Hepatocyte (in vitro differentiated cells): ENCODE measurements at regions not wholly inside any gene's neighbourhood (a gene's known extent, or its start where the extent isn't known, plus 50 kb on each side); places are given as distances from the start of the nearest gene placed in this dataset.

ENCODE experiments used
- DNase-seq: peaks from one replicate; pipeline ENCODE4 v3.0.0-alpha.2; 2016; ENCODE audit warnings: low spot score
- H2AFZ ChIP-seq: fragments of 200-600 bp; sonication (generic); 2 replicates; pipeline ENCODE4 v1.6.0; 2016; ENCODE audit warnings: antibody characterized with exemption, mild to moderate bottlenecking
- H3K27ac ChIP-seq: fragments of 200-600 bp; sonication (generic); 2 replicates; pipeline ENCODE4 v1.5.1; 2016; ENCODE audit warnings: mild to moderate bottlenecking
- H3K27me3 ChIP-seq: fragments of 200-600 bp; sonication (generic); 2 replicates; pipeline ENCODE4 v1.6.1; 2016
- H3K36me3 ChIP-seq: fragments of 200-600 bp; sonication (generic); replicated peaks from 2 replicates; pipeline ENCODE4 v1.5.1; 2016; ENCODE audit warnings: low read depth; ENCODE audit not compliant: insufficient read depth
- H3K4me1 ChIP-seq: fragments of 200-600 bp; sonication (generic); 2 replicates; pipeline ENCODE4 v1.5.1; 2016; ENCODE audit warnings: mild to moderate bottlenecking, moderate library complexity; ENCODE audit not compliant: insufficient read depth
- H3K4me2 ChIP-seq: fragments of 200-600 bp; sonication (generic); 2 replicates; pipeline ENCODE4 v1.6.0; 2016
- H3K4me3 ChIP-seq: fragments of 200-600 bp; sonication (generic); 2 replicates; pipeline ENCODE4 v1.5.1; 2016; ENCODE audit warnings: mild to moderate bottlenecking
- H3K79me2 ChIP-seq: fragments of 200-600 bp; sonication (generic); 2 replicates; pipeline ENCODE4 v1.6.0; 2017; ENCODE audit warnings: mild to moderate bottlenecking
- H3K9me2 ChIP-seq: fragments of 200-600 bp; sonication (generic); replicated peaks from 2 replicates; pipeline ENCODE4 v1.6.0; 2017; ENCODE audit warnings: mild to moderate bottlenecking; ENCODE audit not compliant: insufficient read depth
- H3K9me3 ChIP-seq: fragments of 200-600 bp; sonication (generic); 2 replicates; pipeline ENCODE4 v1.5.1; 2016; ENCODE audit warnings: low read depth, mild to moderate bottlenecking
- H4K20me1 ChIP-seq: fragments of 200-600 bp; sonication (generic); 2 replicates; pipeline ENCODE4 v1.6.0; 2016; ENCODE audit warnings: mild to moderate bottlenecking; ENCODE audit not compliant: insufficient read depth, poor library complexity, severe bottlenecking
- CTCF ChIP-seq: fragments of 200-600 bp; sonication (generic); IDR thresholded peaks from 2 replicates; pipeline ENCODE4 v1.5.1; 2016; ENCODE audit warnings: antibody characterized with exemption, mild to moderate bottlenecking; ENCODE audit not compliant: poor library complexity
- EZH2 ChIP-seq: fragments of 200-600 bp; sonication (generic); IDR thresholded peaks from 2 replicates; pipeline ENCODE4 v1.6.1; 2016; ENCODE audit warnings: antibody characterized with exemption, mild to moderate bottlenecking, borderline replicate concordance
- EZH2phosphoT487 ChIP-seq: fragments of 200-600 bp; sonication (generic); IDR thresholded peaks from one replicate; pipeline ENCODE4 v1.6.1; 2018; ENCODE audit warnings: antibody characterized with exemption, mild to moderate bottlenecking, low read depth, moderate library complexity; ENCODE audit not compliant: unreplicated experiment, severe bottlenecking
- WGBS: methylation state at CpG from one replicate; pipeline ENCODE4 v1.1.6; 2016; ENCODE audit warnings: low lambda C conversion rate; ENCODE audit errors: missing lambda C conversion rate; 5-methylcytosine and 5-hydroxymethylcytosine counted together

- TF ChIP-seq EZH2phosphoT487, result no peak
- TF ChIP-seq CTCF, result no peak
- no peak for TF ChIP-seq EZH2
- Histone ChIP-seq H3K4me1 (no peaks in the 10 kb centered on the region), H3K4me3 (no peak overlapping the region), H3K27ac (no peak overlapping the region), H3K79me2 (no peaks in the 10 kb centered on the region), H3K4me2 (no peak overlapping the region), H4K20me1 (no peaks in the 10 kb centered on the region), H3K9me3 (no peaks in the 10 kb centered on the region), H3K9me2 (no peaks in the 10 kb centered on the region), H3K36me3 (no peaks in the 10 kb centered on the region), H3K27me3 (no peaks in the 10 kb centered on the region), H2AFZ (no peak overlapping the region)
- 72% methylated on average over 3 of the region's 3 CpGs for WGBS
- no peak for DNase-seq
Observed at GRCh38 chr10:125550362-125550761, 132.6 kb downstream of the TEX36 start.

GRCh38 chr10:125549653-125550052 lies 133.3 kb downstream of the TEX36 start:
- Histone ChIP-seq H4K20me1 (no peaks in the 10 kb centered on the region), H3K4me3 (no peak overlapping the region), H3K27ac (no peak overlapping the region), H3K9me2 (no peaks in the 10 kb centered on the region), H3K4me1 (no peaks in the 10 kb centered on the region), H2AFZ (no peak overlapping the region), H3K4me2 (no peak overlapping the region), H3K9me3 (no peaks in the 10 kb centered on the region), H3K27me3 (no peaks in the 10 kb centered on the region), H3K36me3 (no peaks in the 10 kb centered on the region), H3K79me2 (no peaks in the 10 kb centered on the region)
- WGBS, result 61% methylated on average over 7 of the region's 7 CpGs
- DNase-seq, result no peak
- TF ChIP-seq CTCF (no peak), EZH2phosphoT487 (no peak), EZH2 (no peak)

- no peaks in the 10 kb centered on the region for H3K4me1 ChIP-seq
- no peaks in the 10 kb centered on the region for H3K36me3 ChIP-seq
- no peak overlapping the region for H3K4me3 ChIP-seq
- H3K27ac ChIP-seq, result no peak overlapping the region
- H3K27me3 ChIP-seq, result no peaks in the 10 kb centered on the region
- H3K9me2 ChIP-seq, result no peaks in the 10 kb centered on the region
- no peak for DNase-seq
- no peak overlapping the region for H2AFZ ChIP-seq
- WGBS, result 96% methylated on average over 7 of the region's 7 CpGs
- H3K79me2 ChIP-seq, result no peaks in the 10 kb centered on the region
- no peaks in the 10 kb centered on the region for H4K20me1 ChIP-seq
- TF ChIP-seq EZH2 (no peak), EZH2phosphoT487 (no peak), CTCF (no peak)
- no peaks in the 10 kb centered on the region for H3K9me3 ChIP-seq
- H3K4me2 ChIP-seq, result no peak overlapping the region
Observed at GRCh38 chr10:125548878-125549277, 134.1 kb downstream of the TEX36 start.

- no peak for TF ChIP-seq EZH2phosphoT487
- no peak for TF ChIP-seq EZH2
- TF ChIP-seq CTCF, result no peak
- Histone ChIP-seq H3K9me3 (no peaks in the 10 kb centered on the region), H2AFZ (no peak overlapping the region), H3K27me3 (no peaks in the 10 kb centered on the region), H3K36me3 (no peaks in the 10 kb centered on the region), H3K9me2 (no peaks in the 10 kb centered on the region), H3K27ac (no peak overlapping the region), H3K4me1 (no peaks in the 10 kb centered on the region), H3K4me3 (no peak overlapping the region), H3K4me2 (no peak overlapping the region), H4K20me1 (no peaks in the 10 kb centered on the region), H3K79me2 (no peaks in the 10 kb centered on the region)
- WGBS, result 92% methylated on average over 4 of the region's 4 CpGs
- DNase-seq, result no peak
Observed at GRCh38 chr10:125548356-125548755, 134.6 kb downstream of the TEX36 start.
